Stimulated activated CD4-positive, alpha-beta T cell treated with anti-CD3 and anti-CD28 coated beads, Interleukin-15, amount 100 ng/mL, for 48 hours (primary cell): ENCODE measurements at regions not wholly inside any gene's neighbourhood (a gene's known extent, or its start where the extent isn't known, plus 50 kb on each side); places are given as distances from the start of the nearest gene placed in this dataset.
"Not testable (repeated sequence)": the region's sequence is repeated elsewhere in the genome, so short reads cannot be mapped to it uniquely, and the experiment has no call there.

ENCODE experiments used
- DNase-seq, 2 donors: peaks; one replicate each; pipeline ENCODE4 v3.0.0-alpha.2; 2020; ENCODE audit warnings: low read depth in 2 of 2

- no peak for DNase-seq
These were observed 110.7 kb downstream of the COPS8 start for GRCh38 chr2:237196409-237196808.

GRCh38 chr2:237196866-237197618, 111.4 kb downstream of the COPS8 start:
- DNase-seq, result no peak

GRCh38 chr2:237198164-237198855, 112.6 kb downstream of the COPS8 start:
- no peak for DNase-seq

- DNase-seq, result no peak
These were observed 113.4 kb downstream of the COPS8 start for GRCh38 chr2:237199082-237199481.

- DNase-seq, result no peak
These were observed 113.9 kb downstream of the COPS8 start for GRCh38 chr2:237199577-237199976.

GRCh38 chr2:237200462-237200861, 114.8 kb downstream of the COPS8 start:
- no peak for DNase-seq

GRCh38 chr2:237201461-237202287, 116.0 kb downstream of the COPS8 start:
- DNase-seq, result peak in 1 of 2 donors; percentile 7

GRCh38 chr2:237202288-237203030, 116.8 kb downstream of the COPS8 start:
- no peak for DNase-seq

GRCh38 chr2:237205043-237205541, 119.4 kb downstream of the COPS8 start:
- DNase-seq, result no peak

- no peak for DNase-seq
These were observed 119.9 kb downstream of the COPS8 start for GRCh38 chr2:237205561-237205971.

GRCh38 chr2:237207646-237208045, 122.0 kb downstream of the COPS8 start:
- DNase-seq, result no peak

GRCh38 chr2:237208373-237209260, 122.9 kb downstream of the COPS8 start:
- no peak for DNase-seq

- no peak for DNase-seq
These were observed 124.2 kb downstream of the COPS8 start for GRCh38 chr2:237209885-237210284.

GRCh38 chr2:237210297-237210696, 124.6 kb downstream of the COPS8 start:
- DNase-seq, result no peak

GRCh38 chr2:237210763-237211162, 125.1 kb downstream of the COPS8 start:
- no peak for DNase-seq

- DNase-seq, result not testable (repeated sequence)
These were observed 126.9 kb downstream of the COPS8 start for GRCh38 chr2:237212356-237213279.

- DNase-seq, result no peak
These were observed 127.8 kb downstream of the COPS8 start for GRCh38 chr2:237213315-237214022.

GRCh38 chr2:237214030-237214675, 128.5 kb downstream of the COPS8 start:
- no peak for DNase-seq
